PFSK-1 (cell line): ENCODE measurements at regions not wholly inside any gene's neighbourhood (a gene's known extent, or its start where the extent isn't known, plus 50 kb on each side); places are given as distances from the start of the nearest gene placed in this dataset.

Experiments
- FOXP2 ChIP-seq: optimal IDR thresholded peaks from 2 replicates; pipeline ENCODE3; 2011; ENCODE audit warnings: borderline replicate concordance, control low read depth, inconsistent platforms; ENCODE audit not compliant: insufficient read depth; ENCODE audit errors: extremely low read length, extremely low read depth
- POLR2AphosphoS5 ChIP-seq: IDR thresholded peaks from 2 replicates; pipeline ENCODE4 v1.6.1; 2012; ENCODE audit warnings: low read depth, mild to moderate bottlenecking, control low read depth, low read length, moderate library complexity
- REST ChIP-seq, 2 experiments: IDR thresholded peaks; 2 replicates each; pipeline versions ENCODE4 v1.6.1 to v1.8.0; 2011 to 2012; ENCODE audit warnings: low read depth in 2 of 2, low read length in 2 of 2, control low read depth in 1 of 2, inconsistent platforms in 1 of 2, mild to moderate bottlenecking in 1 of 2, moderate library complexity in 1 of 2; ENCODE audit not compliant: insufficient read depth in 1 of 2
- SIN3A ChIP-seq: IDR thresholded peaks from 2 replicates; pipeline ENCODE4 v1.6.1; 2012; ENCODE audit warnings: mild to moderate bottlenecking, low read length, moderate library complexity, borderline replicate concordance; ENCODE audit not compliant: insufficient read depth
- TAF1 ChIP-seq: IDR thresholded peaks from 2 replicates; pipeline ENCODE4 v1.6.1; 2012; ENCODE audit warnings: low read length, control low read depth, borderline replicate concordance; ENCODE audit not compliant: insufficient read depth

GRCh38 chr2:172361360-172361759, 66.0 kb upstream of the ITGA6 start:
- TF ChIP-seq REST (IDR thresholded peaks at IDR 0.05; ENCODE audit: insufficient read depth in 1 of 2, low read depth in 2 of 2, low read length in 2 of 2), result no peak

GRCh38 chr2:172361840-172362239, 65.5 kb upstream of the ITGA6 start:
- TF ChIP-seq TAF1, result no peak
- TF ChIP-seq SIN3A, result no peak
- TF ChIP-seq POLR2AphosphoS5, result no peak
- no peak for TF ChIP-seq FOXP2
- no peak for TF ChIP-seq REST (IDR thresholded peaks at IDR 0.05; ENCODE audit: insufficient read depth in 1 of 2, low read depth in 2 of 2, low read length in 2 of 2)

GRCh38 chr2:172364261-172364660, 63.1 kb upstream of the ITGA6 start:
- no peak for TF ChIP-seq SIN3A
- TF ChIP-seq POLR2AphosphoS5, result no peak
- no peak for TF ChIP-seq REST (IDR thresholded peaks at IDR 0.05; ENCODE audit: insufficient read depth in 1 of 2, low read depth in 2 of 2, low read length in 2 of 2)
- no peak for TF ChIP-seq FOXP2
- TF ChIP-seq TAF1, result no peak

GRCh38 chr2:172366596-172367150, 60.7 kb upstream of the ITGA6 start:
- TF ChIP-seq TAF1, result no peak
- no peak for TF ChIP-seq SIN3A
- TF ChIP-seq POLR2AphosphoS5, result no peak
- no peak for TF ChIP-seq FOXP2
- TF ChIP-seq REST (IDR thresholded peaks at IDR 0.05; ENCODE audit: insufficient read depth in 1 of 2, low read depth in 2 of 2, low read length in 2 of 2), result no peak

GRCh38 chr2:172370821-172371455, 56.4 kb upstream of the ITGA6 start:
- no peak for TF ChIP-seq POLR2AphosphoS5
- no peak for TF ChIP-seq TAF1
- TF ChIP-seq SIN3A, result no peak
- no peak for TF ChIP-seq REST (IDR thresholded peaks at IDR 0.05; ENCODE audit: insufficient read depth in 1 of 2, low read depth in 2 of 2, low read length in 2 of 2)
- TF ChIP-seq FOXP2, result no peak
